T-cell (primary cell): ENCODE measurements at regions not wholly inside any gene's neighbourhood (a gene's known extent, or its start where the extent isn't known, plus 50 kb on each side); places are given as distances from the start of the nearest gene placed in this dataset.

Experiments used
- ATAC-seq, 4 experiments: fragments of 200-7000 bp in 3 of 4; fragments of 150-1000 bp in 1 of 4; cut with Tn5 transposase; replicated peaks in 1 of 4; 1 replicate in 3 of 4; 2 replicates in 1 of 4; pipeline ENCODE4 v1.10.0; 2021; ENCODE audit warnings: moderate library complexity in 3 of 4, mild to moderate bottlenecking in 2 of 4, moderate number of reproducible peaks in 1 of 4
- CTCF ChIA-PET, 2 donors: fragments of 300-600 bp; sonication (Branson Sonifier 250); formaldehyde crosslinking; loops; one replicate each; lab custom pipeline; 2022; ENCODE audit warnings: antibody characterized with exemption in 2 of 2; lab: Charles Lee
- POLR2A ChIA-PET, 2 donors: fragments of 300-600 bp; sonication (Branson Sonifier 250); formaldehyde crosslinking; loops; one replicate each; lab custom pipeline; 2022; ENCODE audit warnings: antibody characterized with exemption in 2 of 2; lab: Charles Lee
- DNase-seq, 35 experiments: peaks; one replicate each; pipeline versions ENCODE4 v3.0.0 to v3.0.0-alpha.2; 2013 to 2023
- H3K27ac ChIP-seq: one replicate; pipeline ENCODE4 v1.5.1; 2013; ENCODE audit warnings: low read length
- H3K27me3 ChIP-seq, 2 experiments: replicated peaks in 1 of 2; 1 replicate in 1 of 2; 2 replicates in 1 of 2; pipeline versions ENCODE4 v1.6.1 to v1.7.0; 2013; ENCODE audit warnings: low read length in 1 of 2, mixed read lengths in 1 of 2; ENCODE audit not compliant: control insufficient read depth in 2 of 2, insufficient read depth in 2 of 2; ENCODE audit errors: extremely low read depth in 1 of 2
- H3K36me3 ChIP-seq, 2 donors: 1 replicate in 1 of 2; 2 replicates in 1 of 2; pipeline versions ENCODE4 v1.6.1 to v1.7.0; 2013; ENCODE audit warnings: low read length in 1 of 2; ENCODE audit not compliant: control insufficient read depth in 2 of 2, insufficient read depth in 1 of 2; ENCODE audit errors: extremely low read depth in 1 of 2
- H3K4me1 ChIP-seq, 2 experiments: 1 replicate in 1 of 2; 2 replicates in 1 of 2; pipeline versions ENCODE4 v1.6.1 to v1.7.0; 2013; ENCODE audit warnings: low read length in 2 of 2, mixed read lengths in 1 of 2; ENCODE audit not compliant: insufficient read depth in 2 of 2, control insufficient read depth in 1 of 2; ENCODE audit errors: extremely low read depth in 1 of 2
- H3K4me3 ChIP-seq, 2 donors: 1 replicate in 1 of 2; 2 replicates in 1 of 2; pipeline versions ENCODE4 v1.5.1 to v1.7.0; 2013; ENCODE audit warnings: mild to moderate bottlenecking in 2 of 2, low read length in 1 of 2, moderate library complexity in 1 of 2; ENCODE audit not compliant: control insufficient read depth in 1 of 2; ENCODE audit errors: extremely low read depth in 1 of 2
- H3K9me3 ChIP-seq: 2 replicates; pipeline ENCODE4 v1.7.0; 2013
- H3K27ac Mint-ChIP-seq, 2 donors: one replicate each; pipeline ENCODE4 v1.8.0; 2020 to 2021; ENCODE audit warnings: mild to moderate bottlenecking in 2 of 2, mixed read lengths in 2 of 2
- H3K27me3 Mint-ChIP-seq, 2 donors: one replicate each; pipeline ENCODE4 v1.8.0; 2021 to 2022; ENCODE audit warnings: mixed read lengths in 2 of 2
- H3K36me3 Mint-ChIP-seq: one replicate; pipeline ENCODE4 v1.8.0; 2021; ENCODE audit warnings: mixed read lengths
- H3K4me1 Mint-ChIP-seq, 3 donors: one replicate each; pipeline ENCODE4 v1.8.0; 2020 to 2022; ENCODE audit warnings: mixed read lengths in 3 of 3, mild to moderate bottlenecking in 1 of 3
- H3K4me3 Mint-ChIP-seq, 3 donors: one replicate each; pipeline ENCODE4 v1.8.0; 2020 to 2022; ENCODE audit warnings: mild to moderate bottlenecking in 3 of 3, mixed read lengths in 3 of 3, moderate library complexity in 3 of 3
- H3K9me3 Mint-ChIP-seq, 3 donors: one replicate each; pipeline ENCODE4 v1.8.0; 2020 to 2022; ENCODE audit warnings: mixed read lengths in 3 of 3
- WGBS: methylation state at CpG from one replicate; pipeline ENCODE4 v1.1.5; 2013; ENCODE audit warnings: missing lambda C conversion rate; ENCODE audit not compliant: insufficient coverage; 5-methylcytosine and 5-hydroxymethylcytosine counted together

GRCh38 chr9:89969881-89970639, 365.2 kb downstream of the GADD45G start:
- Mint-ChIP-seq H3K27ac (no peak overlapping the region), H3K36me3 (no peaks in the 10 kb centered on the region), H3K9me3 (peaks cover 0 to 5% (median 0%) of the 10 kb centered on the region in 3 donors), H3K27me3 (peaks cover 2 to 5% of the 10 kb centered on the region in 2 donors), H3K4me1 (no peaks in the 10 kb centered on the region), H3K4me3 (no peak overlapping the region)
- WGBS, result 88% methylated on average over 11 of the region's 11 CpGs
- no peaks in the 10 kb centered on the region for H3K4me1 ChIP-seq
- POLR2A ChIA-PET, result no interaction called here
- H3K4me3 ChIP-seq, result no peak overlapping the region
- CTCF ChIA-PET, result no interaction called here
- no peaks in the 10 kb centered on the region for H3K36me3 ChIP-seq
- no peak overlapping the region for H3K27ac ChIP-seq
- H3K9me3 ChIP-seq, result no peaks in the 10 kb centered on the region
- H3K27me3 ChIP-seq, result no peaks in the 10 kb centered on the region
- ATAC-seq (no peak), DNase-seq (no peak)

- Histone ChIP-seq H3K4me1 (no peaks in the 10 kb centered on the region), H3K4me3 (no peak overlapping the region), H3K36me3 (no peaks in the 10 kb centered on the region), H3K9me3 (no peaks in the 10 kb centered on the region), H3K27ac (no peak overlapping the region), H3K27me3 (no peaks in the 10 kb centered on the region)
- ATAC-seq (no peak), DNase-seq (no peak)
- peaks cover 0 to 5% (median 0%) of the 10 kb centered on the region in 3 donors for H3K9me3 Mint-ChIP-seq
- ChIA-PET CTCF (no interaction called here), POLR2A (no interaction called here)
- peaks cover 2 to 5% of the 10 kb centered on the region in 2 donors for H3K27me3 Mint-ChIP-seq
- H3K4me3 Mint-ChIP-seq, result no peak overlapping the region
- 96% methylated on average over 13 of the region's 15 CpGs for WGBS
- no peaks in the 10 kb centered on the region for H3K4me1 Mint-ChIP-seq
- no peak overlapping the region for H3K27ac Mint-ChIP-seq
- H3K36me3 Mint-ChIP-seq, result no peaks in the 10 kb centered on the region
Measured at GRCh38 chr9:89970701-89971100, 365.9 kb downstream of the GADD45G start.

- no peaks in the 10 kb centered on the region for H3K36me3 ChIP-seq
- no CpG with 5 or more reads among the region's 5 CpGs for WGBS
- H3K4me1 ChIP-seq, result no peaks in the 10 kb centered on the region
- no peak for ATAC-seq
- peaks cover 0 to 5% of the 10 kb centered on the region in 2 donors for H3K27me3 Mint-ChIP-seq
- no peak overlapping the region for H3K27ac Mint-ChIP-seq
- H3K9me3 ChIP-seq, result no peaks in the 10 kb centered on the region
- H3K4me3 ChIP-seq, result no peak overlapping the region
- H3K27ac ChIP-seq, result no peak overlapping the region
- no peak overlapping the region for H3K4me3 Mint-ChIP-seq
- no peaks in the 10 kb centered on the region for H3K36me3 Mint-ChIP-seq
- H3K4me1 Mint-ChIP-seq, result no peaks in the 10 kb centered on the region
- ChIA-PET POLR2A (no interaction called here), CTCF (no interaction called here)
- DNase-seq, result no peak
- peaks cover 0 to 5% (median 0%) of the 10 kb centered on the region in 3 donors for H3K9me3 Mint-ChIP-seq
- no peaks in the 10 kb centered on the region for H3K27me3 ChIP-seq
Measured at GRCh38 chr9:89972535-89972934, 367.7 kb downstream of the GADD45G start.

GRCh38 chr9:89974582-89974981, 369.8 kb downstream of the GADD45G start:
- peaks cover 0 to 5% (median 0%) of the 10 kb centered on the region in 3 donors for H3K9me3 Mint-ChIP-seq
- no peaks in the 10 kb centered on the region for H3K9me3 ChIP-seq
- ChIA-PET CTCF (no interaction called here), POLR2A (no interaction called here)
- H3K27me3 Mint-ChIP-seq, result peaks cover 0 to 9% of the 10 kb centered on the region in 2 donors
- DNase-seq, result no peak
- H3K4me1 Mint-ChIP-seq, result no peaks in the 10 kb centered on the region
- H3K27me3 ChIP-seq, result no peaks in the 10 kb centered on the region
- H3K27ac Mint-ChIP-seq, result no peak overlapping the region
- H3K36me3 Mint-ChIP-seq, result no peaks in the 10 kb centered on the region
- no peak for ATAC-seq
- H3K4me3 Mint-ChIP-seq, result no peak overlapping the region
- no peaks in the 10 kb centered on the region for H3K36me3 ChIP-seq
- no peaks in the 10 kb centered on the region for H3K4me1 ChIP-seq
- no peak overlapping the region for H3K4me3 ChIP-seq
- no peak overlapping the region for H3K27ac ChIP-seq

- peaks cover 0 to 9% of the 10 kb centered on the region in 2 donors for H3K27me3 Mint-ChIP-seq
- H3K27ac Mint-ChIP-seq, result no peak overlapping the region
- H3K4me1 ChIP-seq, result no peaks in the 10 kb centered on the region
- H3K4me3 ChIP-seq, result no peak overlapping the region
- H3K36me3 ChIP-seq, result no peaks in the 10 kb centered on the region
- no peak overlapping the region for H3K4me3 Mint-ChIP-seq
- ATAC-seq (no peak), DNase-seq (no peak)
- CTCF ChIA-PET, result no interaction called here
- no peak overlapping the region for H3K27ac ChIP-seq
- H3K9me3 Mint-ChIP-seq, result peaks cover 0 to 5% (median 0%) of the 10 kb centered on the region in 3 donors
- H3K9me3 ChIP-seq, result no peaks in the 10 kb centered on the region
- no CpG with 5 or more reads among the region's 1 CpG for WGBS
- H3K4me1 Mint-ChIP-seq, result no peaks in the 10 kb centered on the region
- no peaks in the 10 kb centered on the region for H3K27me3 ChIP-seq
- POLR2A ChIA-PET, result no interaction called here
- no peaks in the 10 kb centered on the region for H3K36me3 Mint-ChIP-seq
Measured at GRCh38 chr9:89975024-89975423, 370.2 kb downstream of the GADD45G start.

GRCh38 chr9:89975630-89976029, 370.8 kb downstream of the GADD45G start:
- no peak overlapping the region for H3K27ac Mint-ChIP-seq
- peaks cover 0 to 9% of the 10 kb centered on the region in 2 donors for H3K27me3 Mint-ChIP-seq
- Histone ChIP-seq H3K4me3 (no peak overlapping the region), H3K4me1 (no peaks in the 10 kb centered on the region), H3K27ac (no peak overlapping the region), H3K9me3 (no peaks in the 10 kb centered on the region), H3K36me3 (no peaks in the 10 kb centered on the region), H3K27me3 (no peaks in the 10 kb centered on the region)
- POLR2A ChIA-PET, result no interaction called here
- no peak overlapping the region for H3K4me3 Mint-ChIP-seq
- DNase-seq (no peak), ATAC-seq (no peak)
- H3K4me1 Mint-ChIP-seq, result no peaks in the 10 kb centered on the region
- 90% methylated on average over 2 of the region's 2 CpGs for WGBS
- H3K36me3 Mint-ChIP-seq, result no peaks in the 10 kb centered on the region
- CTCF ChIA-PET, result no interaction called here
- H3K9me3 Mint-ChIP-seq, result peaks cover 0 to 5% (median 0%) of the 10 kb centered on the region in 3 donors
